Loucy (cell line): ENCODE measurements at regions not wholly inside any gene's neighbourhood (a gene's known extent, or its start where the extent isn't known, plus 50 kb on each side); places are given as distances from the start of the nearest gene placed in this dataset.
"Not testable (repeated sequence)": the region's sequence is repeated elsewhere in the genome, so short reads cannot be mapped to it uniquely, and the experiment has no call there.

Experiments used
- H2AFZ ChIP-seq: fragments of 200-600 bp; sonication (generic); 2 replicates; pipeline ENCODE4 v1.6.0; 2016; ENCODE audit warnings: antibody characterized with exemption, mild to moderate bottlenecking, low read length, moderate library complexity
- H3F3A ChIP-seq: fragments of 200-600 bp; 2 replicates; pipeline ENCODE4 v1.6.0; 2016; ENCODE audit warnings: antibody characterized with exemption, low read depth, mild to moderate bottlenecking
- H3K27me3 ChIP-seq: fragments of 200-600 bp; sonication (generic); 2 replicates; pipeline ENCODE4 v1.6.1; 2014; ENCODE audit warnings: low read length, mild to moderate bottlenecking; ENCODE audit not compliant: insufficient read depth, poor library complexity, severe bottlenecking
- H3K36me3 ChIP-seq: fragments of 200-600 bp; sonication (generic); 2 replicates; pipeline ENCODE4 v1.6.1; 2016; ENCODE audit warnings: low read length; ENCODE audit not compliant: insufficient read depth
- H3K4me1 ChIP-seq: fragments of 200-600 bp; sonication (generic); 2 replicates; pipeline ENCODE4 v1.5.1; 2014; ENCODE audit warnings: low read length, mild to moderate bottlenecking; ENCODE audit not compliant: insufficient read depth, poor library complexity, severe bottlenecking
- H3K4me2 ChIP-seq: fragments of 200-600 bp; sonication (generic); 2 replicates; pipeline ENCODE4 v1.6.0; 2014; ENCODE audit warnings: antibody characterized with exemption, low read length, low read depth, mild to moderate bottlenecking; ENCODE audit not compliant: poor library complexity, severe bottlenecking
- H3K4me3 ChIP-seq: fragments of 200-600 bp; sonication (generic); 2 replicates; pipeline ENCODE4 v1.5.1; 2014; ENCODE audit warnings: low read length, mild to moderate bottlenecking, mixed read lengths; ENCODE audit not compliant: poor library complexity, severe bottlenecking
- H3K79me2 ChIP-seq: fragments of 200-600 bp; sonication (generic); 2 replicates; pipeline ENCODE4 v1.6.1; 2014; ENCODE audit warnings: low read length; ENCODE audit not compliant: insufficient read depth
- H3K9ac ChIP-seq: fragments of 200-600 bp; sonication (generic); 2 replicates; pipeline ENCODE4 v1.6.0; 2014; ENCODE audit warnings: mild to moderate bottlenecking, low read depth, low read length, moderate library complexity; ENCODE audit not compliant: poor library complexity, severe bottlenecking
- H3K9me2 ChIP-seq: fragments of 200-600 bp; sonication (generic); replicated peaks from 2 replicates; pipeline ENCODE4 v1.6.1; 2016; ENCODE audit warnings: low read depth, low read length, mixed read lengths
- H3K9me3 ChIP-seq: fragments of 200-600 bp; sonication (generic); 2 replicates; pipeline ENCODE4 v1.6.1; 2014; ENCODE audit warnings: mild to moderate bottlenecking, antibody characterized with exemption, low read length, low read depth; ENCODE audit not compliant: insufficient read depth
- H4K20me1 ChIP-seq: fragments of 200-600 bp; sonication (generic); 2 replicates; pipeline ENCODE4 v1.6.0; 2014; ENCODE audit warnings: antibody characterized with exemption, low read length, mild to moderate bottlenecking; ENCODE audit not compliant: insufficient read depth, poor library complexity, severe bottlenecking
- CTCF ChIP-seq: fragments of 200-600 bp; sonication (generic); conservative IDR thresholded peaks from 2 replicates; pipeline ENCODE4 v1.5.1; 2014; ENCODE audit warnings: mild to moderate bottlenecking, antibody characterized with exemption, low read length
- EZH2phosphoT487 ChIP-seq: fragments of 200-600 bp; IDR thresholded peaks from 2 replicates; pipeline ENCODE4 v1.6.1; 2018; ENCODE audit warnings: antibody characterized with exemption, mild to moderate bottlenecking, moderate library complexity, borderline replicate concordance

DNA sequence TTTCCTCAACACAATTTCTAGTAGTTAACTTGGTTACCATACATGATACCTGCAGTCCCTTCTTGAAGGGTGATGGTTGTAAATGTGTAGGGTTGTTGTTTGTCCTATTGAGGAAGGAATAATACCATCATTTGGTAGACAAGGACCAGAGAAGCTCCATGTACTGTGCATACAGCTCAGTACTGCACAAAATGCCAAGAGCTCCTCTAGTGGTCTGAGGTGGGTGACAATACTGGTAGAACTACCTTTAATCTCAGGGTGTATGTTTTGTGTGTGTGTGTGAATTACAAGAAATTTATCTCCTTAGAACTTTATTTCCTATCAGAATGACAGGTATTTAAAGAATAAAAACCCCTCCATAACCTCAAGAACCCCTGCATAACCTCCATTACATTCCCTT is 575.3 kb downstream of the TMTC2 start:
- Histone ChIP-seq H4K20me1 (no peaks in the 10 kb centered on the region), H3K4me2 (no peak overlapping the region), H3K4me1 (no peaks in the 10 kb centered on the region), H3K4me3 (no peak overlapping the region), H3F3A (no peaks in the 10 kb centered on the region), H3K27me3 (no peaks in the 10 kb centered on the region), H2AFZ (no peak overlapping the region), H3K9ac (no peak overlapping the region), H3K79me2 (no peaks in the 10 kb centered on the region), H3K9me2 (no peaks in the 10 kb centered on the region), H3K36me3 (no peaks in the 10 kb centered on the region), H3K9me3 (no peaks in the 10 kb centered on the region)
- no peak for TF ChIP-seq EZH2phosphoT487
- TF ChIP-seq CTCF: peak; percentile 29

GRCh38 chr12:83260126-83260525 is 573.4 kb downstream of the TMTC2 start:
- H3K9ac ChIP-seq, H3K4me2 ChIP-seq, H3K9me2 ChIP-seq, H3K27me3 ChIP-seq, H3K79me2 ChIP-seq, H3K36me3 ChIP-seq, H3K4me3 ChIP-seq, H3F3A ChIP-seq, H2AFZ ChIP-seq, H3K9me3 ChIP-seq, H4K20me1 ChIP-seq, H3K4me1 ChIP-seq: not testable (repeated sequence)

DNA sequence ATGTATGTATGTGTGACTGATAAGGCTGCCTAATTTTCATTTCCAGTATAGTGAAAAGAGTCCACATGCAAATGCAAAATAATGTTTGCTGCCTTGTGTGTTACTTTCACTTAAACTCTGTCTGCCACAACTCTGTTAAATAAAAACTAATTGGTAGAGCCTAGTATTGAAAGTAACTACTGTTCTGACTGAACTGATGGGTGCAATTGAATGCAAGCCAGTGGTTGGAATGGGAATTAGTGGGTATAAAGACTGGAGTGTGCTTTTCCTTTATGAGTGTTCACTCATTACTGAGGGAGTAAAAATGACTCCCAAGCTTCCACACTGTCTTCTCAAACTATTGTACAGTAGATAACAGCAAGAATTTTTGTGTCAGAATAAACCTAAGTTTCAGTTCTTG is 571.0 kb downstream of the TMTC2 start:
- H3K9ac ChIP-seq: no peak overlapping the region
- no peaks in the 10 kb centered on the region for H3K79me2 ChIP-seq
- TF ChIP-seq EZH2phosphoT487: no peak
- no peak for TF ChIP-seq CTCF
- H3K4me2 ChIP-seq: no peak overlapping the region
- H2AFZ ChIP-seq: no peak overlapping the region
- H3F3A ChIP-seq: no peaks in the 10 kb centered on the region
- no peaks in the 10 kb centered on the region for H3K9me3 ChIP-seq
- H3K4me3 ChIP-seq: no peak overlapping the region
- no peaks in the 10 kb centered on the region for H3K27me3 ChIP-seq
- no peaks in the 10 kb centered on the region for H3K4me1 ChIP-seq
- no peaks in the 10 kb centered on the region for H4K20me1 ChIP-seq
- H3K36me3 ChIP-seq: no peaks in the 10 kb centered on the region
- H3K9me2 ChIP-seq: no peaks in the 10 kb centered on the region

DNA sequence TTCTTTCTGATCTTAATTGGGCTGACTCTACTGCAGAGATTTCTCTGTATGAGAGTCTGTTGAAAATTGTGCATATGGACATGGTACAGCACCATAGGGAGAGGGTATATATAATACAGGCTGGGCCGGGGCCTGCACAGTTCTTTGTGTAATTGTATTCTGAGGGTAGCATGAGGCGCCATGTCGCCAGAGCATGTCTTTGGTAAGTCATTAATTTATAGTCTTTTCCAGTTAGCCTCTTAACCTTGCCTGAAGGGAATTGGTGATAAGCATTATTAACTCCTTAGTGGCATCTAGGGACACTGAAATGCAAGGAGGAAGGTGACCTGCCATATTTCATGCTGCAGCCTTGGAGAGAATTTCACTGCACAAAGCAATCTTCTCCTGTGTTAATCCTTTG is 569.9 kb downstream of the TMTC2 start:
- no peaks in the 10 kb centered on the region for H3K9me3 ChIP-seq
- no peaks in the 10 kb centered on the region for H3K36me3 ChIP-seq
- H3K79me2 ChIP-seq: no peaks in the 10 kb centered on the region
- no peaks in the 10 kb centered on the region for H3K27me3 ChIP-seq
- no peak overlapping the region for H3K9ac ChIP-seq
- TF ChIP-seq EZH2phosphoT487 (no peak), CTCF (no peak)
- no peaks in the 10 kb centered on the region for H3K9me2 ChIP-seq
- H3F3A ChIP-seq: no peaks in the 10 kb centered on the region
- no peaks in the 10 kb centered on the region for H3K4me1 ChIP-seq
- no peak overlapping the region for H3K4me2 ChIP-seq
- H4K20me1 ChIP-seq: no peaks in the 10 kb centered on the region
- no peak overlapping the region for H3K4me3 ChIP-seq
- no peak overlapping the region for H2AFZ ChIP-seq
